Breast epithelium (tissue), 3 donors: ENCODE measurements at regions not wholly inside any gene's neighbourhood (a gene's known extent, or its start where the extent isn't known, plus 50 kb on each side); places are given as distances from the start of the nearest gene placed in this dataset.

Source experiments
- POLR2A ChIP-seq: fragments of 450-650 bp; IDR thresholded peaks from one replicate; pipeline ENCODE4 v1.6.1; 2016; ENCODE audit warnings: antibody characterized with exemption, mild to moderate bottlenecking, moderate library complexity
- POLR2AphosphoS5 ChIP-seq, 3 donors: sonication (generic); formaldehyde crosslinking; IDR thresholded peaks; one replicate each; pipeline ENCODE4 v1.6.1; 2017; ENCODE audit warnings: antibody characterized with exemption in 3 of 3
- TF ChIP-seq, protein P1 (sequence below), 3 donors: fragments of 450-650 bp; IDR thresholded peaks; one replicate each; pipeline ENCODE4 v1.5.1; 2016 to 2017; ENCODE audit warnings: antibody characterized with exemption in 3 of 3, mild to moderate bottlenecking in 3 of 3, moderate library complexity in 3 of 3

DNA sequence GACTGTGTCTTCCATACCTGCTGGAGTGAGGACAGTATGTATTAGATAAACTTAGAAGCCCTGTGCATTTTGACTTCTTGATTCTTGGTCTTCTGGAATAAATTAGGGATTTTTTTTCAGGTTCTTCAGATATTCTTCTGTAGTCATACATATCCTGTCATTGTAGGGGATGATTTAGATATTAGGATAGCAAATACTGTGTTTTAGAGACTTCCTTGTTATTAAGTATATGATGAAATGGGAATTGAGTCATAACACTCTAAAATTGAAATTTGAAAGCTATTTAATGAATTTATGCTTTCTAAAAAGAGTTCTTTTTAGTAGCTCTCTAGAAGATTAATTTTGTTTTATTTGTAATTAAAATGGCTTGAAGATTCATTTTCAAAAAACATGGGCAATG, 371.5 kb upstream of the RGS6 start:
- TF ChIP-seq, protein P1, sequence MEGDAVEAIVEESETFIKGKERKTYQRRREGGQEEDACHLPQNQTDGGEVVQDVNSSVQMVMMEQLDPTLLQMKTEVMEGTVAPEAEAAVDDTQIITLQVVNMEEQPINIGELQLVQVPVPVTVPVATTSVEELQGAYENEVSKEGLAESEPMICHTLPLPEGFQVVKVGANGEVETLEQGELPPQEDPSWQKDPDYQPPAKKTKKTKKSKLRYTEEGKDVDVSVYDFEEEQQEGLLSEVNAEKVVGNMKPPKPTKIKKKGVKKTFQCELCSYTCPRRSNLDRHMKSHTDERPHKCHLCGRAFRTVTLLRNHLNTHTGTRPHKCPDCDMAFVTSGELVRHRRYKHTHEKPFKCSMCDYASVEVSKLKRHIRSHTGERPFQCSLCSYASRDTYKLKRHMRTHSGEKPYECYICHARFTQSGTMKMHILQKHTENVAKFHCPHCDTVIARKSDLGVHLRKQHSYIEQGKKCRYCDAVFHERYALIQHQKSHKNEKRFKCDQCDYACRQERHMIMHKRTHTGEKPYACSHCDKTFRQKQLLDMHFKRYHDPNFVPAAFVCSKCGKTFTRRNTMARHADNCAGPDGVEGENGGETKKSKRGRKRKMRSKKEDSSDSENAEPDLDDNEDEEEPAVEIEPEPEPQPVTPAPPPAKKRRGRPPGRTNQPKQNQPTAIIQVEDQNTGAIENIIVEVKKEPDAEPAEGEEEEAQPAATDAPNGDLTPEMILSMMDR (IDR thresholded peaks at IDR 0.05) = no peak
- TF ChIP-seq POLR2A = no peak
- TF ChIP-seq POLR2AphosphoS5 (IDR thresholded peaks at IDR 0.05) = no peak
